GM21576 (cell line): ENCODE measurements at regions not wholly inside any gene's neighbourhood (a gene's known extent, or its start where the extent isn't known, plus 50 kb on each side); places are given as distances from the start of the nearest gene placed in this dataset.

Experiments used
- ATAC-seq: cut with Tn5 transposase; IDR thresholded peaks from one replicate; pipeline ENCODE4 v1.9.1; 2021; ENCODE audit warnings: mild to moderate bottlenecking, moderate library complexity; ENCODE audit not compliant: unreplicated experiment

- no peak for ATAC-seq
These were observed 61.8 kb upstream of the GJB5 start for GRCh38 chr1:34693081-34693480.

GRCh38 chr1:34694383-34694782 lies 60.5 kb upstream of the GJB5 start:
- ATAC-seq: no peak

DNA sequence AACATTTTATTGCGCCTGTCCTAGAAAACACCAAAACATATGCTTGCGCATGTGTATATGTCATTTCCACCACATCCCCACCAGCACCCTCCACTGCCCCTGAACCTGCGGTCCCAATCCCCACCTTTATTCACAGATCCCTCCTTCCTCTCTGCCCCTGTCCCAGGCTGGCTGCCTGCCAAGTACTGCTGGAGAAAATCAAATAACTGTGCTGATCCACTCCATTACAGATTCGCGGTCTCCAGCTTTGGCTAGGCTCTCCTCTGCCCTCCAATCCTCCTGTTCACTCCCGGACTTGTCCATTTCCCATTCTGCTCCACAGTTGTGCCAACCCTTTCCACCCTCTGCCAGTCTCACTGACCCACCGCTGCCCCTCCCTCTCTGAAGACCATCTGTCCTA lies 59.3 kb upstream of the GJB5 start:
- ATAC-seq: no peak

DNA sequence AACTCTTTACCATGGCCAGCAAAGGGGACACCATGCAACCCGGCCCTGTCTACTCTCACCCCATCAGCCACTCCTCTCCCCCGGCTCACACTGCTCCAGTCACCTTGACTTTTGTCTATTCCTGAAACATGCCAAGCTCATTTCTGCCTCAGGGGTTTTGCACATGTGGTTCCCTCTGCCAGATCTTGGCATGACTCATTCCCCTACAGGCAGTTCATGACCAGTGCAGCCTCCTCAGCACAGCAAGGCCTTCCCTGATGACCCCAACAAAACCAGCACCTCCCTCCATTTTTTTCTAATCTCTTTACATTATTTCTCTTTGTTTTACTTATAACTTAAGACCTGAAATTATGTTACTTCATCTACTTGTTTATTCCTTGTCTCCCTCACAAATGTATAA lies 58.6 kb upstream of the GJB5 start:
- no peak for ATAC-seq

DNA sequence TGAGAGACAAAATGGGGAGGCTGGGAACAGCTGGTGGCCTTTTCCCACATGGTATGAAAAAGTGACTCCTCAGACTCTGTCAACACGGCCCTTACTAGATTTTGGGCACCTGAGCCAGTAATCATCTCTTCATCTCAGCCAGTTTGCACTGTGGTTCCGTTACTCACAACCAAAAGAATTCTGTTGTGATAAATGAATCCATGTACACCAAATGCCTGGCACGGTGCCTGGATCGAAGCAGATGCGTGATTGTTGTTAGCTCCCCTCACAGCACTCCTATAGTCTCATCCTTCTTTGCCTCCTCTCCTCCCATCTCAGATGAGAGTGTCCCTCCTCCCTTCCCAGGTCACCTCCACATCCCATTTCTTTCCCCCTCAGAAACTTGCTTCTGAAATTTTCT lies 57.9 kb upstream of the GJB5 start:
- ATAC-seq: no peak

GRCh38 chr1:34697818-34698217 lies 57.0 kb upstream of the GJB5 start:
- no peak for ATAC-seq

- no peak for ATAC-seq
These were observed 53.4 kb upstream of the GJB5 start for GRCh38 chr1:34701326-34702060.
